ENCODE measurements at regions not wholly inside any gene's neighbourhood (a gene's known extent, or its start where the extent isn't known, plus 50 kb on each side); places are given as distances from the start of the nearest gene placed in this dataset.

GRCh38 chr2:12221584-12221983 lies 475.2 kb downstream of the LPIN1 start:
- FAIRE-seq, result no peak
- no peak for DNase-seq (ENCODE audit: low spot score in 2 of 2)

- FAIRE-seq (no peak), DNase-seq (ENCODE audit: low spot score in 2 of 2) (no peak)
Observed at GRCh38 chr2:12222554-12222953, 476.1 kb downstream of the LPIN1 start.

GRCh38 chr2:12223732-12224131 lies 477.3 kb downstream of the LPIN1 start:
- no peak for DNase-seq (ENCODE audit: low spot score in 2 of 2)
- FAIRE-seq, result no peak

- FAIRE-seq (no peak), DNase-seq (ENCODE audit: low spot score in 2 of 2) (no peak)
Observed at GRCh38 chr2:12226653-12227052, 480.2 kb downstream of the LPIN1 start.

GRCh38 chr2:12227941-12228608 lies 481.6 kb downstream of the LPIN1 start:
- DNase-seq (ENCODE audit: low spot score in 2 of 2), result no peak
- FAIRE-seq, result no peak

- DNase-seq (ENCODE audit: low spot score in 2 of 2) (no peak), FAIRE-seq (no peak)
Observed at GRCh38 chr2:12231288-12231687, 484.9 kb downstream of the LPIN1 start.

- no peak for FAIRE-seq
- no peak for DNase-seq (ENCODE audit: low spot score in 2 of 2)
Observed at GRCh38 chr2:12232876-12233275, 483.9 kb upstream of the TRIB2 start.

GRCh38 chr2:12236136-12236844 lies 480.4 kb upstream of the TRIB2 start:
- FAIRE-seq (no peak), DNase-seq (ENCODE audit: low spot score in 2 of 2) (no peak)

GRCh38 chr2:12240206-12240605 lies 476.5 kb upstream of the TRIB2 start:
- no peak for FAIRE-seq

GRCh38 chr2:12243381-12243780 lies 473.4 kb upstream of the TRIB2 start:
- FAIRE-seq (no peak), DNase-seq (ENCODE audit: low spot score in 2 of 2) (no peak)

More at GRCh38 chr2:12240206-12240605, 476.5 kb upstream of the TRIB2 start:
- DNase-seq (ENCODE audit: low spot score in 2 of 2), result no peak

GRCh38 chr2:12244070-12244469 lies 472.7 kb upstream of the TRIB2 start:
- FAIRE-seq, result no peak

GRCh38 chr2:12251121-12251520 lies 465.6 kb upstream of the TRIB2 start:
- DNase-seq (ENCODE audit: low spot score in 2 of 2) (no peak), FAIRE-seq (no peak)

More at GRCh38 chr2:12244070-12244469, 472.7 kb upstream of the TRIB2 start:
- DNase-seq (ENCODE audit: low spot score in 2 of 2), result no peak

- DNase-seq (ENCODE audit: low spot score in 2 of 2) (no peak), FAIRE-seq (no peak)
Observed at GRCh38 chr2:12251749-12252148, 465.0 kb upstream of the TRIB2 start.

GRCh38 chr2:12253167-12253778 lies 463.5 kb upstream of the TRIB2 start:
- FAIRE-seq (no peak), DNase-seq (ENCODE audit: low spot score in 2 of 2) (no peak)

GRCh38 chr2:12254280-12254860 lies 462.4 kb upstream of the TRIB2 start:
- DNase-seq (ENCODE audit: low spot score in 2 of 2) (no peak), FAIRE-seq (no peak)

- FAIRE-seq (no peak), DNase-seq (ENCODE audit: low spot score in 2 of 2) (no peak)
Observed at GRCh38 chr2:12256206-12256605, 460.5 kb upstream of the TRIB2 start.

- no peak for FAIRE-seq
- DNase-seq (ENCODE audit: low spot score in 2 of 2), result no peak
Observed at GRCh38 chr2:12257476-12257875, 459.3 kb upstream of the TRIB2 start.

- FAIRE-seq (no peak), DNase-seq (ENCODE audit: low spot score in 2 of 2) (no peak)
Observed at GRCh38 chr2:12259493-12259892, 457.2 kb upstream of the TRIB2 start.

- no peak for DNase-seq (ENCODE audit: low spot score in 2 of 2)
- FAIRE-seq, result no peak
Observed at GRCh38 chr2:12261986-12262680, 454.6 kb upstream of the TRIB2 start.

- FAIRE-seq (no peak), DNase-seq (ENCODE audit: low spot score in 2 of 2) (no peak)
Observed at GRCh38 chr2:12262681-12263436, 453.9 kb upstream of the TRIB2 start.

All from frontal cortex (tissue), 3 donors.